ENCODE measurements at regions not wholly inside any gene's neighbourhood (a gene's known extent, or its start where the extent isn't known, plus 50 kb on each side); places are given as distances from the start of the nearest gene placed in this dataset.
A peak's percentile ranks its signal among the peaks of the same experiment; 100 is the strongest.

DNA sequence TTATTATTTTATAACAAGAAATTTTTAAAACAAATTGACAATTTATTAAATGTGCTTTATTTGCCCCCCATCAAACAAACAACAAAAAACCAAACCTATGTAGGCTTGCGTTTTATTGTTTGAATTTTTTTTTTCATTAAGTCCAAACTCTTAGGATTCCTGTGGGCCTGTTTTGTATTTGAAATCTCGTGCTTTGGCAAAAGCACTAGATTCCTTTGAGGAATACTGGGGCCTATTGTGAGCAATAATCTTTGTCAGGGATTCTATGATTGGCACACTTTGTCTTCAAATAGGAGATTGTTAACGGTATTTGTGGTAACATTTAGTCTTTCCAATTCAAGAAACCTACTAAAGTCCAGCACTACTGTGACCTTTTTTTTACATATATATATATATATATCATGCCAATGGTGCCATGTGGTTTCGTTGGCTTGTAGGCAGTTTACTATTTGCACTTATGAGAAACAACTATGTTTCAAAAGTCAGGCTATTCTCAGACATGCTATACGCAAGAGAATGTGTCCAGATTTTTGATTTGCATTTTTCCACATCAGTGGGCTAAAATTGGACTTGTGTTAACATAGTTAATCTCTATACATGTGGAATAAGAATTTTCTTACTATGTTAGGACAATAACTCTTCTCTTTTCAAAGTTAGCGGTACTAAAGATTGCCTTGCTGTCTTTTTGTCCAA lies 70.4 kb upstream of the GREM2 start:
- no peak overlapping the region for H3K4me3 Mint-ChIP-seq
- ATAC-seq (no peak), DNase-seq (no peak)
- no peaks in the 10 kb centered on the region for H3K36me3 Mint-ChIP-seq
- ChIA-PET POLR2A (no interaction called here), CTCF (interaction anchor here (0.9 kb wide), 1 partner anchor 49 kb away, joined by 3 read pairs; no protein-coding TSS in a partner anchor)
- H3K4me1 Mint-ChIP-seq, result peaks cover 0 to 3% (median 1%) of the 10 kb centered on the region in 7 donors
- no peak overlapping the region for H3K4me3 ChIP-seq (ENCODE audit: low read length)
- no peaks in the 10 kb centered on the region for H3K9me3 ChIP-seq (ENCODE audit: control insufficient read depth in 2 of 3, low read length in 3 of 3)
- no peaks in the 10 kb centered on the region for H3K27me3 ChIP-seq (ENCODE audit: control insufficient read depth in 2 of 2, insufficient read depth in 2 of 2, low read length in 2 of 2)
- H3K36me3 ChIP-seq (ENCODE audit: control insufficient read depth in 2 of 3, insufficient read depth in 3 of 3, low read length in 3 of 3), result no peaks in the 10 kb centered on the region
- intact Hi-C loops (cut with micrococcal nuclease), result loop anchor here in 1 of 2 donors (10.0 kb wide), 1 partner anchor 68 kb away; the partner anchor contains the start of gene GREM2
- H3K9me3 Mint-ChIP-seq, result peaks cover 0 to 12% (median 4%) of the 10 kb centered on the region in 11 donors
- no peak overlapping the region for H3K27ac ChIP-seq (ENCODE audit: low read depth, low read length)
- H3K4me1 ChIP-seq (ENCODE audit: control insufficient read depth in 2 of 2, insufficient read depth in 2 of 2, low read length in 2 of 2), result no peaks in the 10 kb centered on the region
- no peaks in the 10 kb centered on the region for H3K27me3 Mint-ChIP-seq
- H3K27ac Mint-ChIP-seq, result no peak overlapping the region

DNA sequence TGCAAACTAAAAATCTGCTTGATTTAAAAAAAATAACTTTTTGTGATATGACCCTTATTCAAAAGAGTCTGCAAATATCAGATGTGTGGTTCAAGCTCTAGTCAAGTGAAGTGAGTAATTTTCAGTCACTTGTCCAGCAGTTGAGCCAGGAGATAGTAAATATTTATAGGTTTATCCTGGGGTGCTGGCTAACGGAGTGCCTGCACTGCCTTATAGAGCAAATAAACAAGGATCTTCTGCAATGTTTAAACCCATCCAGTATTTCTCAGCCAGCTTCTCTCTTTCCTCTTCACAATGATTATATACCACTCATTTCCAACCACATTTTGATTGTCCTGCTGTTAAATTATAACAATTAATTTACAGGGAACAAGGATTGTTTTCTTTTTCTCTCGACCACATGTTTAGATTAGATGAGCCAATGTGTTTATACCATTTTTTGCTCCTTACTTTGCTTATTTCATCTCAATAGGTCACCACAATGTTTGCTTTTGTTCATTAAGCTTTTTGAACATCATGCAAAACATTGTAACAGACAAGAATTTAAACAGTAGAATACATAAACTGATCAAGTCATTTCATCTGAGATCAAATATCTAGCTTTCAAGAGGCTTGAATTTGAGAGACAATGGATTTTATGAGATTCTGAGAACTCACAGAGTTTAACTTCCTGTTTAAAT lies 60.3 kb upstream of the GREM2 start:
- no peaks in the 10 kb centered on the region for H3K9me3 ChIP-seq (ENCODE audit: control insufficient read depth in 2 of 3, low read length in 3 of 3)
- POLR2A ChIA-PET, result no interaction called here

DNA sequence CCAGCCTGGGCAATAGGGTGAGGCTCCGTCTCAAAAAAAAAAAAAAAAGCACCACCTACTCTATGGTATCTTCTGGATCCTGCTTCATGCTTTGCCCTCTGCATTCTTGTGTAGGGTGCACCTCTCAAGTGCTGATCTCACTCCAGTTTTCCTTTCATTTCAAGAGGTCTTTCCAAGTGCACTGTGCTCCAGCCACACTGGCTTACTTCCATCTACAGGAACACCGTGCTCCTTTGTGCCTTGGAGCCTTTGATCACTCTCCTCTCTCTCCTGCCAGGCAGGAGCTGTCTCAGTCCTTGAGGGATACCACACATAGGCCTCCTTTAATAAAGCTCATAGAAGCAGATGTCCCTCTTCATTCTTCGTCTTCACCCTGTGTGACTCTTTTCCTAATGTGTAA lies 55.4 kb upstream of the GREM2 start:
- intact Hi-C loops (cut with micrococcal nuclease), result no loop called here
- peaks cover 0 to 14% (median 4%) of the 10 kb centered on the region in 11 donors for H3K9me3 Mint-ChIP-seq

More for the DNA sequence above, 60.3 kb upstream of the GREM2 start:
- H3K27me3 ChIP-seq (ENCODE audit: control insufficient read depth in 2 of 2, insufficient read depth in 2 of 2, low read length in 2 of 2), result no peaks in the 10 kb centered on the region
- no peaks in the 10 kb centered on the region for H3K36me3 ChIP-seq (ENCODE audit: control insufficient read depth in 2 of 3, insufficient read depth in 3 of 3, low read length in 3 of 3)
- H3K36me3 Mint-ChIP-seq, result no peaks in the 10 kb centered on the region
- H3K27ac Mint-ChIP-seq, result no peak overlapping the region
- intact Hi-C loops (cut with micrococcal nuclease), result no loop called here
- peaks cover 2 to 5% (median 4%) of the 10 kb centered on the region in 7 donors for H3K4me1 Mint-ChIP-seq
- CTCF ChIA-PET, result no interaction called here
- DNase-seq (no peak), ATAC-seq (no peak)
- no peaks in the 10 kb centered on the region for H3K4me1 ChIP-seq (ENCODE audit: control insufficient read depth in 2 of 2, insufficient read depth in 2 of 2, low read length in 2 of 2)
- no peak overlapping the region for H3K4me3 Mint-ChIP-seq
- H3K27me3 Mint-ChIP-seq, result peaks cover 0 to 4% (median 0%) of the 10 kb centered on the region in 5 donors
- H3K9me3 Mint-ChIP-seq, result peaks cover 0 to 6% (median 4%) of the 10 kb centered on the region in 11 donors
- no peak overlapping the region for H3K4me3 ChIP-seq (ENCODE audit: low read length)
- H3K27ac ChIP-seq (ENCODE audit: low read depth, low read length), result no peak overlapping the region

GRCh38 chr1:240666568-240667198 lies 54.7 kb upstream of the GREM2 start:
- no peak overlapping the region for H3K4me3 ChIP-seq (ENCODE audit: low read length)
- H3K4me1 ChIP-seq (ENCODE audit: control insufficient read depth in 2 of 2, insufficient read depth in 2 of 2, low read length in 2 of 2), result peaks cover 0 to 5% of the 10 kb centered on the region in 2 donors
- no peaks in the 10 kb centered on the region for H3K9me3 ChIP-seq (ENCODE audit: control insufficient read depth in 2 of 3, low read length in 3 of 3)
- H3K27me3 Mint-ChIP-seq, result peaks cover 0 to 5% (median 0%) of the 10 kb centered on the region in 5 donors
- ChIA-PET POLR2A (no interaction called here), CTCF (no interaction called here)
- no peaks in the 10 kb centered on the region for H3K36me3 ChIP-seq (ENCODE audit: control insufficient read depth in 2 of 3, insufficient read depth in 3 of 3, low read length in 3 of 3)
- peaks cover 0 to 14% (median 4%) of the 10 kb centered on the region in 11 donors for H3K9me3 Mint-ChIP-seq
- H3K4me1 Mint-ChIP-seq, result peaks cover 7 to 21% (median 13%) of the 10 kb centered on the region in 7 donors
- H3K27ac Mint-ChIP-seq, result peak overlapping the region in 5 of 9 donors; percentile 8 to 81 (median 65)
- no peaks in the 10 kb centered on the region for H3K27me3 ChIP-seq (ENCODE audit: control insufficient read depth in 2 of 2, insufficient read depth in 2 of 2, low read length in 2 of 2)
- H3K36me3 Mint-ChIP-seq, result no peaks in the 10 kb centered on the region
- H3K27ac ChIP-seq (ENCODE audit: low read depth, low read length), result no peak overlapping the region
- peak in 5 of 9 donors; percentile 8 to 31 (median 18) for DNase-seq
- intact Hi-C loops (cut with micrococcal nuclease), result no loop called here
- ATAC-seq, result peak; percentile 92
- H3K4me3 Mint-ChIP-seq, result peak overlapping the region in 7 of 10 donors; percentile 1 to 54 (median 37)

More for the DNA sequence above, 55.4 kb upstream of the GREM2 start:
- ChIA-PET CTCF (no interaction called here), POLR2A (no interaction called here)
- no peaks in the 10 kb centered on the region for H3K36me3 ChIP-seq (ENCODE audit: control insufficient read depth in 2 of 3, insufficient read depth in 3 of 3, low read length in 3 of 3)
- Mint-ChIP-seq H3K27ac (peak overlapping the region in 1 of 9 donors; percentile 20), H3K4me3 (peak overlapping the region in 3 of 10 donors; percentile 8 to 54 (median 27)), H3K36me3 (no peaks in the 10 kb centered on the region), H3K27me3 (peaks cover 0 to 5% (median 0%) of the 10 kb centered on the region in 5 donors), H3K4me1 (peaks cover 7 to 21% (median 13%) of the 10 kb centered on the region in 7 donors)
- DNase-seq (no peak), ATAC-seq (no peak)
- H3K27me3 ChIP-seq (ENCODE audit: control insufficient read depth in 2 of 2, insufficient read depth in 2 of 2, low read length in 2 of 2), result no peaks in the 10 kb centered on the region
- H3K4me3 ChIP-seq (ENCODE audit: low read length), result no peak overlapping the region
- no peaks in the 10 kb centered on the region for H3K9me3 ChIP-seq (ENCODE audit: control insufficient read depth in 2 of 3, low read length in 3 of 3)
- H3K27ac ChIP-seq (ENCODE audit: low read depth, low read length), result no peak overlapping the region
- H3K4me1 ChIP-seq (ENCODE audit: control insufficient read depth in 2 of 2, insufficient read depth in 2 of 2, low read length in 2 of 2), result peaks cover 0 to 5% of the 10 kb centered on the region in 2 donors

DNA sequence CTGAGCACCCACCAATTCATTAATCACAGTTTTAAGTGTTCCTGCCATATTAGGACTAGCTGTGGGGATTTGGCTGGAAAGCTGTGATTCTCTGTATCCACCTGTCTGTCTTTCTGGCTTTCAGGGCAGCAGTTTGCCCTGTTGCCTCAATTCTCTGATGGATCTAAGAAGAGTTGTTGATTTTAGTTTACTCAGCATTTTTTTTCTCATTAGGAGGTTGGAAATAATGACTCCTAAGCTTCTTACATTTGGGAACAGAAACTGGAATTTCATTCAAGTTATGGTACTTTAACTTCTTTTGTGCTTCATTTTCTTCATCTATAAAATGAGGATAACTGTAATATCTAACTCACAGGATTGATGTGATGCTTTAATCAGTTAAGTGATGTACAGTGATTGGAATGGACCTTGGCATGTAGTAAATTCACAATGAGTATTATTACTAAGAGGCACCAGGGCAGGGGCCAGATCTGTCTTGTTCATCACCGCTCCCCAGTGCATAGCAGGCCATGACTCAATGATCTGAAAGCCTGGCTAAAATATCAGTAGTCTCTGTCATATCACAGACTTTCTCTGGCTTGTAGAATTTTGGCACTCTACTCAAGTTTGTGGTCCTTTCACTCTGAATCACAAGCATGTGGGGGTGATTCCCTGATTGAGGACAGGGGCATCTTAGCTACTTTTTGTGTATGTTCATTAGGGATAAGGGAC lies 51.4 kb upstream of the GREM2 start:
- intact Hi-C loops (cut with micrococcal nuclease), result no loop called here
- Mint-ChIP-seq H3K36me3 (no peaks in the 10 kb centered on the region), H3K27me3 (peaks cover 0 to 9% (median 0%) of the 10 kb centered on the region in 5 donors), H3K27ac (no peak overlapping the region), H3K4me1 (peaks cover 7 to 21% (median 13%) of the 10 kb centered on the region in 7 donors), H3K4me3 (no peak overlapping the region), H3K9me3 (peaks cover 0 to 12% (median 5%) of the 10 kb centered on the region in 11 donors)
- Histone ChIP-seq H3K27ac (ENCODE audit: low read depth, low read length) (no peak overlapping the region), H3K36me3 (ENCODE audit: control insufficient read depth in 2 of 3, insufficient read depth in 3 of 3, low read length in 3 of 3) (no peaks in the 10 kb centered on the region), H3K27me3 (ENCODE audit: control insufficient read depth in 2 of 2, insufficient read depth in 2 of 2, low read length in 2 of 2) (no peaks in the 10 kb centered on the region), H3K4me1 (ENCODE audit: control insufficient read depth in 2 of 2, insufficient read depth in 2 of 2, low read length in 2 of 2) (peaks cover 0 to 5% of the 10 kb centered on the region in 2 donors), H3K9me3 (ENCODE audit: control insufficient read depth in 2 of 3, low read length in 3 of 3) (no peaks in the 10 kb centered on the region), H3K4me3 (ENCODE audit: low read length) (no peak overlapping the region)
- DNase-seq (no peak), ATAC-seq (no peak)
- POLR2A ChIA-PET, result no interaction called here
- CTCF ChIA-PET, result no interaction called here
